ENCODE measurements at regions not wholly inside any gene's neighbourhood (a gene's known extent, or its start where the extent isn't known, plus 50 kb on each side); places are given as distances from the start of the nearest gene placed in this dataset.
"Not testable (repeated sequence)": the region's sequence is repeated elsewhere in the genome, so short reads cannot be mapped to it uniquely, and the experiment has no call there.

DNA sequence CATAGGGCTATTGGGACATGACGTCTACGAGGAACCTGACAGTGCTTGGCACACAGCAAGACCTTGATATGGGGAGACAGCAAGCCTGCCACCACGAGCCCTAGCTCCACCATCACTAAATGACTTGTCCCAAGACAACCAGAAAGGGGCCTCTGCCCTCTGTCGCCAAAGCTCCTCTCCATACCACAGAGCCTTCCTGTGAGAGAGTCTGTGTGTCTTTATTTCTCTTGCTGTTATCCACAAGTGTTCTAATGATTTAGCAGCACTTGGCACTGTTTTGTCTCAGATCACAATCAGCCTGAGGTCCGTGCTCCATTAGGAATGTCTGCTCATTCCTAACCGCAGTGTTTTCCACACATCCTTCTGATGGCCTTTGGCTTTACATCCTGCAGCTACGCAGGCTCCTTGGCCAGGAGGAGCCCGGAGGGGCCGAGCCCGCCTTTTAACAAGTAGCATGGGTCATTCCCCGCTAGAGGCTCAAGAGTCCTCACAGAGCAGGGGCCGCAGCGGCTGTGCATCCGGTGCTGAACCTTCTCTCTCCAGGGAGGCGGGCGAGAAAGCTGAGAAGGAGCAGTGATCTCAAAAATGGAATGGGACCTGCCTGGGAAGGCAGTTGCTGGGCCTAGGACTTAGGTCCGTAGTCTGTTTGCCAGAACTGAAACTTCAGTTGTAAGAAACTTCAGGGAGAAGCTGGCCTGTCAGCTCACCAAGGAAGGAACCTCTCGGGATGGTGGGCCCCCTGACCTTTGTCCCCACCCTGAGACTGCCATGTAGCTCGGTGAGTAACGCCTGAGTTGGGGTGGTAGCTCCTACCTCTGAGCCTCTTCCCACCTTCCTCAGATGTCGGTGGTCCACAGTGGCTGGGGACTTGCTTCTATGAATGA, 61.1 kb upstream of the HMGB1 start:
- no peak overlapping the region for H3K4me2 ChIP-seq (ENCODE audit: unreplicated experiment)
- DNase-seq, result no peak
- H3K27ac ChIP-seq, result no peak overlapping the region
- in situ Hi-C loops (cut with MboI), result no loop called here
- H3K9me2 ChIP-seq (ENCODE audit: insufficient read depth), result no peaks in the 10 kb centered on the region
- no peaks in the 10 kb centered on the region for H3K9me3 ChIP-seq (ENCODE audit: low read depth)
- no peak for TF ChIP-seq EZH2 (IDR thresholded peaks at IDR 0.05; ENCODE audit: insufficient read depth, poor library complexity, severe bottlenecking)
- no peak for TF ChIP-seq EZH2phosphoT487 (IDR thresholded peaks at IDR 0.05; ENCODE audit: insufficient read depth, low read depth)
- peaks cover 8% of the 10 kb centered on the region; the same call in 1 of the 2 replicates for H3F3A ChIP-seq (ENCODE audit: insufficient read depth)
- no peak overlapping the region for H2AFZ ChIP-seq
- no peaks in the 10 kb centered on the region for H3K36me3 ChIP-seq (ENCODE audit: low read depth)
- no peak overlapping the region for H3K9ac ChIP-seq
- no peak overlapping the region for H3K4me3 ChIP-seq
- 83 to 84% methylated on average over 21 of the region's 21 CpGs for WGBS, 2 experiments (ENCODE audit: low coverage in 1 of 2, low lambda C conversion rate in 2 of 2, missing lambda C conversion rate in 2 of 2)
- no peaks in the 10 kb centered on the region for H3K79me2 ChIP-seq (ENCODE audit: insufficient read depth)
- H3K27me3 ChIP-seq (replicated peaks; ENCODE audit: insufficient read depth), result no peaks in the 10 kb centered on the region
- H4K20me1 ChIP-seq (ENCODE audit: insufficient read depth), result no peaks in the 10 kb centered on the region
- H3K4me1 ChIP-seq (ENCODE audit: insufficient read depth), result peaks cover 8% of the 10 kb centered on the region

DNA sequence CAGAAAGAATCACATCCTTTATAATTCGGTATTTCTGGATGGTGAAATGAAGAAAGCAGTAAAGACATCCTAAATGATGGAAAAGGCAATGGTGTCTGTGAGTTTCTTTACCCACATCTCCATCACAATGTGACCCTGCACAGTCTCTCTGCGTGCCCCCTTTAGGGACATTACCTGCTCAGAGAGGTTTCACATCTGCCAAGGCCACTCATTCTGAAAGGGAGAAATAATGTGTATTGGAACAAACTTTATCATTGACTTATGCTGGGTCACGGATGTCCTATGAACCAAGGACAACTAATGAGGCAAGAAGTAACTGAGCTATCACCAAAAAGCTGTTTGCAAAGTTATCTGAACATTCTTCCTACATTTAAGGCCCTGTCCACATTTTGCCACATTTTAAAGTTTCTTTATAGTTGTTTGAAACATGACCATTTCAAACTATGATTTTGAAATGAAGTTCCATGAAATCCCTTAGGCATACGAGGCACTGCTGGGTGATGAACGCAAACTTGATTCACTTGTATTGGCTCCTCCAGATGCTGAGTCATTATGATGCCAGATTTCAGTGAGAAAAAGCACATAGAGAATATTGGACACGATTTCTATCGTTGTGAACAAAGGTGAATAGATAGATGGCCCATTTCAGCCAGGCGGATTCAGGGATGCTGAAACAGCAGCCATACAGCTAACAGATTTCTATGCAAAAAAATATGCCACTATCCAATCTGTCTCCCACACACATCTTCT, 63.5 kb upstream of the HMGB1 start:
- Histone ChIP-seq H2AFZ (peak overlapping the region; percentile 60), H3K9me2 (ENCODE audit: insufficient read depth) (no peaks in the 10 kb centered on the region), H3K27me3 (replicated peaks; ENCODE audit: insufficient read depth) (no peaks in the 10 kb centered on the region), H3K4me1 (ENCODE audit: insufficient read depth) (peaks cover 8% of the 10 kb centered on the region), H3K4me2 (ENCODE audit: unreplicated experiment) (peak overlapping the region; percentile 1), H3K9me3 (ENCODE audit: low read depth) (no peaks in the 10 kb centered on the region), H3K9ac (no peak overlapping the region), H3K36me3 (ENCODE audit: low read depth) (no peaks in the 10 kb centered on the region), H3K79me2 (ENCODE audit: insufficient read depth) (no peaks in the 10 kb centered on the region), H3F3A (ENCODE audit: insufficient read depth) (peaks cover 8% of the 10 kb centered on the region; the same call in 1 of the 2 replicates), H3K27ac (peak overlapping the region; percentile 32; the same call in 1 of the 2 replicates), H4K20me1 (ENCODE audit: insufficient read depth) (no peaks in the 10 kb centered on the region), H3K4me3 (no peak overlapping the region)
- in situ Hi-C loops (cut with MboI), result no loop called here
- WGBS, 2 experiments (ENCODE audit: low coverage in 1 of 2, low lambda C conversion rate in 2 of 2, missing lambda C conversion rate in 2 of 2), result 64 to 65% methylated on average over 8 of the region's 8 CpGs
- peak; percentile 75 for DNase-seq
- TF ChIP-seq EZH2phosphoT487 (IDR thresholded peaks at IDR 0.05; ENCODE audit: insufficient read depth, low read depth) (no peak), EZH2 (IDR thresholded peaks at IDR 0.05; ENCODE audit: insufficient read depth, poor library complexity, severe bottlenecking) (no peak)

DNA sequence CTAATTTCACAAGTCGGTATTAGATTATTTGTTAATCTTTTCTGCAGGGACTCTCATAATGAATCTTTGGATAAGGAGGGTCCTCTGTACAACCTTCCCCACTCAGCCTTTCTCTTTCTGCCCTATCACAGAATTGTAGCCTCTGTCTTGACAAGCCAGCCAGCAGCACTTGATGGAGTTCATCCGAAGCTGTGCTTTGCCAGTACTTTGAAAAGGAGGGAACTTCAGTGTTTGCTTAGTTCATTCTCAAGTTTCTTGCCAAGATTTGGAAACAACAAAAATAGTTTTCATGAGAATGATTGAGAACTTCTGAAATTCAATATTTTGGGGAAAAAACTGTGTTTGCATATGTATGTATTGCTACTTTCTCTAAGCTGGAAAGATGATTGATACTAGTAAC, 69.3 kb upstream of the HMGB1 start:
- no peak for DNase-seq
- TF ChIP-seq EZH2phosphoT487 (IDR thresholded peaks at IDR 0.05; ENCODE audit: insufficient read depth, low read depth) (no peak), EZH2 (IDR thresholded peaks at IDR 0.05; ENCODE audit: insufficient read depth, poor library complexity, severe bottlenecking) (no peak)
- no peaks in the 10 kb centered on the region for H3K4me1 ChIP-seq (ENCODE audit: insufficient read depth)
- H4K20me1 ChIP-seq (ENCODE audit: insufficient read depth), result no peaks in the 10 kb centered on the region
- no peak overlapping the region for H3K4me3 ChIP-seq
- H3K9me2 ChIP-seq (ENCODE audit: insufficient read depth), result no peaks in the 10 kb centered on the region
- peaks cover 4% of the 10 kb centered on the region; the same call in 1 of the 2 replicates for H3F3A ChIP-seq (ENCODE audit: insufficient read depth)
- in situ Hi-C loops (cut with MboI), result no loop called here
- no peak overlapping the region for H2AFZ ChIP-seq
- WGBS, 2 experiments (ENCODE audit: low coverage in 1 of 2, low lambda C conversion rate in 2 of 2, missing lambda C conversion rate in 2 of 2), result 40 to 48% methylated on average over 2 of the region's 2 CpGs
- H3K4me2 ChIP-seq (ENCODE audit: unreplicated experiment), result no peak overlapping the region
- no peaks in the 10 kb centered on the region for H3K36me3 ChIP-seq (ENCODE audit: low read depth)
- no peaks in the 10 kb centered on the region for H3K79me2 ChIP-seq (ENCODE audit: insufficient read depth)
- no peak overlapping the region for H3K27ac ChIP-seq
- H3K27me3 ChIP-seq (replicated peaks; ENCODE audit: insufficient read depth), result no peaks in the 10 kb centered on the region
- H3K9ac ChIP-seq, result no peak overlapping the region
- no peaks in the 10 kb centered on the region for H3K9me3 ChIP-seq (ENCODE audit: low read depth)

- no peak overlapping the region for H3K27ac ChIP-seq
- no peaks in the 10 kb centered on the region for H3F3A ChIP-seq (ENCODE audit: insufficient read depth)
- H3K36me3 ChIP-seq (ENCODE audit: low read depth), result no peaks in the 10 kb centered on the region
- no peaks in the 10 kb centered on the region for H3K79me2 ChIP-seq (ENCODE audit: insufficient read depth)
- H3K4me2 ChIP-seq (ENCODE audit: unreplicated experiment), result no peak overlapping the region
- whole genome bisulfite sequencing, 2 experiments (ENCODE audit: low coverage in 1 of 2, low lambda C conversion rate in 2 of 2, missing lambda C conversion rate in 2 of 2), result 89 to 100% methylated on average over 2 of the region's 2 CpGs
- no peak overlapping the region for H3K9ac ChIP-seq
- H3K9me3 ChIP-seq (ENCODE audit: low read depth), result no peaks in the 10 kb centered on the region
- H3K27me3 ChIP-seq (replicated peaks; ENCODE audit: insufficient read depth), result no peaks in the 10 kb centered on the region
- DNase-seq, result no peak
- in situ Hi-C loops (cut with MboI), result no loop called here
- H3K4me3 ChIP-seq, result no peak overlapping the region
- H2AFZ ChIP-seq, result no peak overlapping the region
- no peaks in the 10 kb centered on the region for H3K4me1 ChIP-seq (ENCODE audit: insufficient read depth)
- no peaks in the 10 kb centered on the region for H4K20me1 ChIP-seq (ENCODE audit: insufficient read depth)
- TF ChIP-seq EZH2phosphoT487 (IDR thresholded peaks at IDR 0.05; ENCODE audit: insufficient read depth, low read depth) (no peak), EZH2 (IDR thresholded peaks at IDR 0.05; ENCODE audit: insufficient read depth, poor library complexity, severe bottlenecking) (no peak)
- no peaks in the 10 kb centered on the region for H3K9me2 ChIP-seq (ENCODE audit: insufficient read depth)
These were observed 72.4 kb upstream of the USPL1 start for GRCh38 chr13:30545320-30545719.

- H3K9me2 ChIP-seq (ENCODE audit: insufficient read depth); H2AFZ ChIP-seq; H3K27me3 ChIP-seq (replicated peaks; ENCODE audit: insufficient read depth); DNase-seq; in situ Hi-C loops (cut with MboI); H3K4me1 ChIP-seq (ENCODE audit: insufficient read depth); H3K9ac ChIP-seq; H3K36me3 ChIP-seq (ENCODE audit: low read depth); H3K27ac ChIP-seq; H3K4me3 ChIP-seq; H3K4me2 ChIP-seq (ENCODE audit: unreplicated experiment); H3K9me3 ChIP-seq (ENCODE audit: low read depth); H4K20me1 ChIP-seq (ENCODE audit: insufficient read depth); H3F3A ChIP-seq (ENCODE audit: insufficient read depth); H3K79me2 ChIP-seq (ENCODE audit: insufficient read depth): not testable (repeated sequence)
- 70 to 72% methylated on average over 5 of the region's 5 CpGs for WGBS, 2 experiments (ENCODE audit: low coverage in 1 of 2, low lambda C conversion rate in 2 of 2, missing lambda C conversion rate in 2 of 2)
These were observed 69.7 kb upstream of the USPL1 start for GRCh38 chr13:30548046-30548445.

All from GM23248 (cell line).